ENCODE measurements at regions not wholly inside any gene's neighbourhood (a gene's known extent, or its start where the extent isn't known, plus 50 kb on each side); places are given as distances from the start of the nearest gene placed in this dataset.

GRCh38 chr12:89258240-89258969 is 93.9 kb downstream of the DUSP6 start:
- Histone ChIP-seq H3K4ac (ENCODE audit: low read depth, low read length) (no peak overlapping the region), H3K4me2 (ENCODE audit: low read length) (no peak overlapping the region), H2AFZ (ENCODE audit: insufficient read depth, low read length, poor library complexity) (no peak overlapping the region), H3K23ac (ENCODE audit: low read length) (no peak overlapping the region), H3K18ac (ENCODE audit: low read length) (no peak overlapping the region), H4K8ac (ENCODE audit: low read depth, low read length) (no peak overlapping the region), H4K91ac (ENCODE audit: low read depth, low read length) (no peak overlapping the region), H4K12ac (ENCODE audit: low read depth, low read length) (no peak overlapping the region), H3K4me1 (ENCODE audit: control insufficient read depth in 1 of 2, insufficient read depth in 2 of 2, low read length in 2 of 2) (no peaks in the 10 kb centered on the region), H2AK5ac (ENCODE audit: low read length) (no peak overlapping the region), H3K36me3 (ENCODE audit: control insufficient read depth in 1 of 2, insufficient read depth in 2 of 2, low read length in 2 of 2) (no peaks in the 10 kb centered on the region), H3K14ac (ENCODE audit: low read length) (no peak overlapping the region), H3K9me3 (ENCODE audit: insufficient read depth, low read depth, low read length) (no peaks in the 10 kb centered on the region), H2BK12ac (ENCODE audit: low read length) (no peak overlapping the region), H3K4me3 (ENCODE audit: low read depth, low read length) (no peak overlapping the region), H3K79me1 (ENCODE audit: low read length) (no peaks in the 10 kb centered on the region), H3K27ac (ENCODE audit: low read depth, low read length) (no peak overlapping the region), H3K9ac (ENCODE audit: low read length) (no peak overlapping the region), H2BK120ac (ENCODE audit: insufficient read depth, low read length, poor library complexity) (no peak overlapping the region), H3K27me3 (ENCODE audit: insufficient read depth, low read length) (peaks cover 2% of the 10 kb centered on the region), H2BK5ac (ENCODE audit: low read depth, low read length, poor library complexity) (no peak overlapping the region), H3K79me2 (ENCODE audit: control insufficient read depth, insufficient read depth, low read length, poor library complexity) (no peaks in the 10 kb centered on the region)
- no CpG with 5 or more reads among the region's 5 CpGs for WGBS (ENCODE audit: extremely low coverage, insufficient coverage, insufficient read length)
- DNase-seq: no peak

- Histone ChIP-seq H4K12ac (ENCODE audit: low read depth, low read length) (no peak overlapping the region), H2AFZ (ENCODE audit: insufficient read depth, low read length, poor library complexity) (no peak overlapping the region), H3K4ac (ENCODE audit: low read depth, low read length) (no peak overlapping the region), H2BK120ac (ENCODE audit: insufficient read depth, low read length, poor library complexity) (no peak overlapping the region), H2BK12ac (ENCODE audit: low read length) (no peak overlapping the region), H3K9ac (ENCODE audit: low read length) (no peak overlapping the region), H3K4me2 (ENCODE audit: low read length) (no peak overlapping the region), H4K91ac (ENCODE audit: low read depth, low read length) (no peak overlapping the region), H3K23ac (ENCODE audit: low read length) (no peak overlapping the region), H4K8ac (ENCODE audit: low read depth, low read length) (no peak overlapping the region), H3K36me3 (ENCODE audit: control insufficient read depth in 1 of 2, insufficient read depth in 2 of 2, low read length in 2 of 2) (no peaks in the 10 kb centered on the region), H3K27ac (ENCODE audit: low read depth, low read length) (no peak overlapping the region), H3K9me3 (ENCODE audit: insufficient read depth, low read depth, low read length) (no peaks in the 10 kb centered on the region), H3K27me3 (ENCODE audit: insufficient read depth, low read length) (peaks cover 2% of the 10 kb centered on the region), H3K14ac (ENCODE audit: low read length) (no peak overlapping the region), H3K18ac (ENCODE audit: low read length) (no peak overlapping the region), H2BK5ac (ENCODE audit: low read depth, low read length, poor library complexity) (no peak overlapping the region), H3K79me1 (ENCODE audit: low read length) (no peaks in the 10 kb centered on the region), H2AK5ac (ENCODE audit: low read length) (no peak overlapping the region), H3K4me1 (ENCODE audit: control insufficient read depth in 1 of 2, insufficient read depth in 2 of 2, low read length in 2 of 2) (no peaks in the 10 kb centered on the region), H3K79me2 (ENCODE audit: control insufficient read depth, insufficient read depth, low read length, poor library complexity) (no peaks in the 10 kb centered on the region), H3K4me3 (ENCODE audit: low read depth, low read length) (no peak overlapping the region)
- no peak for DNase-seq
- WGBS (ENCODE audit: extremely low coverage, insufficient coverage, insufficient read length): no CpG with 5 or more reads among the region's 5 CpGs
Observed at GRCh38 chr12:89257340-89257739, 95.0 kb downstream of the DUSP6 start.

DNA sequence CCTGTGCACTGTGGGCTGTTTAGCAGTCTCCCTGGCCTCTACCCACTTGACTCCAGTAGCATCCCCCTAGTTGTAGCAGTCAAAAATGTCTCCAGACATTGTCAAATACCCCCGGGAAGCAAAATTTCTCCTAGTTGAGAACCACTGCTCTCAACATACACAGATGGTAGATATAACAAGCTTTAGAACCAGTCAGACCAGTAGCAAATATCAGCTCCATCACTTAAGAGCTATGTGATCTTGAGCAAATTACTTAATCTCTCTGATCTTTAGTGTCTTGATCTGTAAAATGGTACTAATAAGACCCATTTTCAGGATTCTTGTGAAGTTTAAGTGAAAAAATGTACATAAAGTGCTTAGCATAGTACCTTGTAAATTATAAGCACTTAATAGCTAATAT is 96.2 kb downstream of the DUSP6 start:
- Histone ChIP-seq H2BK5ac (ENCODE audit: low read depth, low read length, poor library complexity) (no peak overlapping the region), H4K8ac (ENCODE audit: low read depth, low read length) (no peak overlapping the region), H2BK120ac (ENCODE audit: insufficient read depth, low read length, poor library complexity) (no peak overlapping the region), H2BK12ac (ENCODE audit: low read length) (no peak overlapping the region), H4K12ac (ENCODE audit: low read depth, low read length) (no peak overlapping the region), H3K27me3 (ENCODE audit: insufficient read depth, low read length) (peaks cover 2% of the 10 kb centered on the region), H3K4ac (ENCODE audit: low read depth, low read length) (no peak overlapping the region), H3K4me2 (ENCODE audit: low read length) (no peak overlapping the region), H2AK5ac (ENCODE audit: low read length) (no peak overlapping the region), H3K9ac (ENCODE audit: low read length) (no peak overlapping the region), H3K4me1 (ENCODE audit: control insufficient read depth in 1 of 2, insufficient read depth in 2 of 2, low read length in 2 of 2) (no peaks in the 10 kb centered on the region), H3K9me3 (ENCODE audit: insufficient read depth, low read depth, low read length) (no peaks in the 10 kb centered on the region), H3K79me1 (ENCODE audit: low read length) (no peaks in the 10 kb centered on the region), H3K14ac (ENCODE audit: low read length) (no peak overlapping the region), H4K91ac (ENCODE audit: low read depth, low read length) (no peak overlapping the region), H3K4me3 (ENCODE audit: low read depth, low read length) (no peak overlapping the region), H3K27ac (ENCODE audit: low read depth, low read length) (no peak overlapping the region), H3K18ac (ENCODE audit: low read length) (no peak overlapping the region), H3K36me3 (ENCODE audit: control insufficient read depth in 1 of 2, insufficient read depth in 2 of 2, low read length in 2 of 2) (no peaks in the 10 kb centered on the region), H3K79me2 (ENCODE audit: control insufficient read depth, insufficient read depth, low read length, poor library complexity) (no peaks in the 10 kb centered on the region), H3K23ac (ENCODE audit: low read length) (no peak overlapping the region), H2AFZ (ENCODE audit: insufficient read depth, low read length, poor library complexity) (no peak overlapping the region)
- DNase-seq: peak; percentile 49 to 88
- no CpG with 5 or more reads among the region's 1 CpG for WGBS (ENCODE audit: extremely low coverage, insufficient coverage, insufficient read length)

GRCh38 chr12:89253488-89253887 is 98.8 kb downstream of the DUSP6 start:
- Histone ChIP-seq H3K14ac (ENCODE audit: low read length) (no peak overlapping the region), H3K4me3 (ENCODE audit: low read depth, low read length) (no peak overlapping the region), H2AK5ac (ENCODE audit: low read length) (no peak overlapping the region), H3K27ac (ENCODE audit: low read depth, low read length) (no peak overlapping the region), H2AFZ (ENCODE audit: insufficient read depth, low read length, poor library complexity) (no peak overlapping the region), H3K79me2 (ENCODE audit: control insufficient read depth, insufficient read depth, low read length, poor library complexity) (no peaks in the 10 kb centered on the region), H3K9ac (ENCODE audit: low read length) (no peak overlapping the region), H2BK120ac (ENCODE audit: insufficient read depth, low read length, poor library complexity) (no peak overlapping the region), H3K4me1 (ENCODE audit: control insufficient read depth in 1 of 2, insufficient read depth in 2 of 2, low read length in 2 of 2) (no peaks in the 10 kb centered on the region), H3K23ac (ENCODE audit: low read length) (no peak overlapping the region), H3K4ac (ENCODE audit: low read depth, low read length) (no peak overlapping the region), H4K12ac (ENCODE audit: low read depth, low read length) (no peak overlapping the region), H2BK5ac (ENCODE audit: low read depth, low read length, poor library complexity) (no peak overlapping the region), H2BK12ac (ENCODE audit: low read length) (no peak overlapping the region), H3K18ac (ENCODE audit: low read length) (no peak overlapping the region), H3K36me3 (ENCODE audit: control insufficient read depth in 1 of 2, insufficient read depth in 2 of 2, low read length in 2 of 2) (no peaks in the 10 kb centered on the region), H3K4me2 (ENCODE audit: low read length) (no peak overlapping the region), H3K27me3 (ENCODE audit: insufficient read depth, low read length) (peaks cover under 1% of the 10 kb centered on the region), H3K79me1 (ENCODE audit: low read length) (no peaks in the 10 kb centered on the region), H4K91ac (ENCODE audit: low read depth, low read length) (no peak overlapping the region), H3K9me3 (ENCODE audit: insufficient read depth, low read depth, low read length) (no peaks in the 10 kb centered on the region), H4K8ac (ENCODE audit: low read depth, low read length) (no peak overlapping the region)
- DNase-seq: no peak
- no CpG with 5 or more reads among the region's 1 CpG for WGBS (ENCODE audit: extremely low coverage, insufficient coverage, insufficient read length)

Measured in trophoblast cell (in vitro differentiated cells and primary cell).